ENCODE measurements at regions not wholly inside any gene's neighbourhood (a gene's known extent, or its start where the extent isn't known, plus 50 kb on each side); places are given as distances from the start of the nearest gene placed in this dataset.
"Not testable (repeated sequence)": the region's sequence is repeated elsewhere in the genome, so short reads cannot be mapped to it uniquely, and the experiment has no call there.

GRCh38 chr2:111435553-111436310, 315.0 kb downstream of the BCL2L11 start:
- not testable (repeated sequence) for TF ChIP-seq EZH2 (IDR thresholded peaks at IDR 0.05; ENCODE audit: insufficient read depth, poor library complexity, severe bottlenecking); EZH2phosphoT487 (IDR thresholded peaks at IDR 0.05; ENCODE audit: insufficient read depth, low read depth)

Measured in GM23248 (cell line).